HL-60 (cell line): ENCODE measurements at regions not wholly inside any gene's neighbourhood (a gene's known extent, or its start where the extent isn't known, plus 50 kb on each side); places are given as distances from the start of the nearest gene placed in this dataset.

Source experiments
- DNase-seq, 2 experiments: peaks; one replicate each; pipeline ENCODE4 v3.0.0-alpha.2; 2010 to 2020; ENCODE audit warnings: low read depth in 1 of 2, low spot score in 1 of 2
- H3K27ac ChIP-seq: fragments of 250-450 bp; sonication (Bioruptor Pico); replicated peaks from 2 replicates; pipeline ENCODE4 v1.5.1; 2020; ENCODE audit warnings: mild to moderate bottlenecking, moderate library complexity
- H3K27me3 ChIP-seq: fragments of 250-450 bp; sonication (Bioruptor Pico); 2 replicates; pipeline ENCODE4 v1.5.1; 2021; ENCODE audit warnings: mild to moderate bottlenecking, moderate library complexity; ENCODE audit not compliant: insufficient read depth, poor library complexity, severe bottlenecking
- H3K4me3 ChIP-seq: replicated peaks from 2 replicates; pipeline ENCODE4 v1.5.1; 2011; ENCODE audit warnings: mild to moderate bottlenecking, control low read depth, low read length; ENCODE audit not compliant: insufficient read depth
- GABPA ChIP-seq: IDR thresholded peaks from 2 replicates; pipeline ENCODE4 v1.6.1; 2012; ENCODE audit warnings: low read depth
- POLR2AphosphoS5 ChIP-seq: IDR thresholded peaks from 2 replicates; pipeline ENCODE4 v1.6.1; 2012; ENCODE audit warnings: low read depth
- SPI1 ChIP-seq: IDR thresholded peaks from 2 replicates; pipeline ENCODE4 v1.6.1; 2012; ENCODE audit warnings: low read depth, mild to moderate bottlenecking, borderline replicate concordance
- TF ChIP-seq, protein P1 (sequence below): IDR thresholded peaks from one replicate; pipeline ENCODE4 v1.5.1; 2011; ENCODE audit warnings: low read length, control low read depth, inconsistent platforms; ENCODE audit not compliant: insufficient read depth
- TF ChIP-seq, protein P2 (sequence below): IDR thresholded peaks from 2 replicates; pipeline ENCODE4 v1.6.1; 2012; ENCODE audit warnings: low read depth; ENCODE audit not compliant: insufficient replicate concordance

DNA sequence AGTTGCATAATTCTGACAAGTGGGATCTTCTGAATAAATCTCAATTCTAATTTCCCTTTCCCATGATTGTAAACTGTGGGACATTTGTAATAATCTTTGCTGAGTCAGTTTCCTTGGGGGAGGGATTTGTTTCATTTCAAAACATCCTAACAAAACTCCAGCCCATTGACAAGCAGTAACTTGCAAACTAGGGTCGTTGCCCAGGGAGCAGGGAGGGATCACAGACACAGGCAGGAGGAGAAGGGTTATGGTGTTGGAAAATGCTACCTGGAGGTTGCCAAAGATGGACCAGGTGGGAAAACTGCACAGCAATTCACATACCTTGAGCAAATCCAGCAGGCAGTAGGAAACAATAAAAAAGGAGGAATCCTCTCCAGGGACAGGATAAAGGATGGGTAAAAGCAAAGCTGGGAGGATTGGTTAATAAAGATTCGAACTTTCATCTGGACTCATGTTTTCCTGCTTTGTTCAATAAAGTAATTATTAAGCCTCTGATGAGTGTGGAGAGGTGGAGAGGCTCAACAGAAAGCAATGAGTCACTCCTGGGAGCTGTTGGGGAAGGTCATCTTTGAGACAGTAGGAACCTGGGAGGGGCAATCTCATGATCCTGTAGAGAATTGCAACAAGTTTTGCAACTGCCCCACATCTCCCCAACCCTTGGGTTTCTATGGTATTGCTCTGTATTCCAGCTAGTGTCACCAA lies 87.3 kb upstream of the AKIRIN2 start:
- Histone ChIP-seq H3K27ac (no peak overlapping the region; the same call in 1 of the 2 replicates), H3K4me3 (no peak overlapping the region), H3K27me3 (no peaks in the 10 kb centered on the region)
- DNase-seq, result peak; percentile 50 to 74
- no peak for TF ChIP-seq GABPA
- no peak for TF ChIP-seq POLR2AphosphoS5
- TF ChIP-seq, protein P1, sequence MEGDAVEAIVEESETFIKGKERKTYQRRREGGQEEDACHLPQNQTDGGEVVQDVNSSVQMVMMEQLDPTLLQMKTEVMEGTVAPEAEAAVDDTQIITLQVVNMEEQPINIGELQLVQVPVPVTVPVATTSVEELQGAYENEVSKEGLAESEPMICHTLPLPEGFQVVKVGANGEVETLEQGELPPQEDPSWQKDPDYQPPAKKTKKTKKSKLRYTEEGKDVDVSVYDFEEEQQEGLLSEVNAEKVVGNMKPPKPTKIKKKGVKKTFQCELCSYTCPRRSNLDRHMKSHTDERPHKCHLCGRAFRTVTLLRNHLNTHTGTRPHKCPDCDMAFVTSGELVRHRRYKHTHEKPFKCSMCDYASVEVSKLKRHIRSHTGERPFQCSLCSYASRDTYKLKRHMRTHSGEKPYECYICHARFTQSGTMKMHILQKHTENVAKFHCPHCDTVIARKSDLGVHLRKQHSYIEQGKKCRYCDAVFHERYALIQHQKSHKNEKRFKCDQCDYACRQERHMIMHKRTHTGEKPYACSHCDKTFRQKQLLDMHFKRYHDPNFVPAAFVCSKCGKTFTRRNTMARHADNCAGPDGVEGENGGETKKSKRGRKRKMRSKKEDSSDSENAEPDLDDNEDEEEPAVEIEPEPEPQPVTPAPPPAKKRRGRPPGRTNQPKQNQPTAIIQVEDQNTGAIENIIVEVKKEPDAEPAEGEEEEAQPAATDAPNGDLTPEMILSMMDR, result no peak
- TF ChIP-seq SPI1, result no peak

DNA sequence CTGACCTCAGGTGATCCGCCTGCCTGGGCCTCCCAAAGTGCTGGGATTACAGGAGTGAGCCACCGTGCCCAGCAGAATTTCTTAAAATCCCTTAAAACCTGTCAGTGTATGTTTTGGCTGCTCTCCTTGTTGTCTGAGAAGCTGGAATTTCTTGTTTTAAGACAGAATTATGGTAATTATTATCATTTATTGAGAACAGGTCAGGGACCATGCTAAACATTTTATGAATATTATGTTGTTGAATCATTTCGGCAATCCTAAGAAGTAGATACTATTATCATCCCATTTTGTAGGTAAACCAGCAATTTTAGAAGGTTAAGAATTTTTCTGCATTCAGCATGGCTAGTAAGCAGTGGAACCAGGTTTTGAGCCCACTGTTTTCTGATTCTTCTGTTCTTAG lies 86.1 kb upstream of the AKIRIN2 start:
- Histone ChIP-seq H3K27ac (no peak overlapping the region), H3K27me3 (no peaks in the 10 kb centered on the region), H3K4me3 (no peak overlapping the region)
- DNase-seq, result no peak
- no peak for TF ChIP-seq POLR2AphosphoS5
- no peak for TF ChIP-seq GABPA
- no peak for TF ChIP-seq SPI1
- TF ChIP-seq, protein P2, sequence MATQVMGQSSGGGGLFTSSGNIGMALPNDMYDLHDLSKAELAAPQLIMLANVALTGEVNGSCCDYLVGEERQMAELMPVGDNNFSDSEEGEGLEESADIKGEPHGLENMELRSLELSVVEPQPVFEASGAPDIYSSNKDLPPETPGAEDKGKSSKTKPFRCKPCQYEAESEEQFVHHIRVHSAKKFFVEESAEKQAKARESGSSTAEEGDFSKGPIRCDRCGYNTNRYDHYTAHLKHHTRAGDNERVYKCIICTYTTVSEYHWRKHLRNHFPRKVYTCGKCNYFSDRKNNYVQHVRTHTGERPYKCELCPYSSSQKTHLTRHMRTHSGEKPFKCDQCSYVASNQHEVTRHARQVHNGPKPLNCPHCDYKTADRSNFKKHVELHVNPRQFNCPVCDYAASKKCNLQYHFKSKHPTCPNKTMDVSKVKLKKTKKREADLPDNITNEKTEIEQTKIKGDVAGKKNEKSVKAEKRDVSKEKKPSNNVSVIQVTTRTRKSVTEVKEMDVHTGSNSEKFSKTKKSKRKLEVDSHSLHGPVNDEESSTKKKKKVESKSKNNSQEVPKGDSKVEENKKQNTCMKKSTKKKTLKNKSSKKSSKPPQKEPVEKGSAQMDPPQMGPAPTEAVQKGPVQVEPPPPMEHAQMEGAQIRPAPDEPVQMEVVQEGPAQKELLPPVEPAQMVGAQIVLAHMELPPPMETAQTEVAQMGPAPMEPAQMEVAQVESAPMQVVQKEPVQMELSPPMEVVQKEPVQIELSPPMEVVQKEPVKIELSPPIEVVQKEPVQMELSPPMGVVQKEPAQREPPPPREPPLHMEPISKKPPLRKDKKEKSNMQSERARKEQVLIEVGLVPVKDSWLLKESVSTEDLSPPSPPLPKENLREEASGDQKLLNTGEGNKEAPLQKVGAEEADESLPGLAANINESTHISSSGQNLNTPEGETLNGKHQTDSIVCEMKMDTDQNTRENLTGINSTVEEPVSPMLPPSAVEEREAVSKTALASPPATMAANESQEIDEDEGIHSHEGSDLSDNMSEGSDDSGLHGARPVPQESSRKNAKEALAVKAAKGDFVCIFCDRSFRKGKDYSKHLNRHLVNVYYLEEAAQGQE, result no peak
- TF ChIP-seq, protein P1, result no peak

DNA sequence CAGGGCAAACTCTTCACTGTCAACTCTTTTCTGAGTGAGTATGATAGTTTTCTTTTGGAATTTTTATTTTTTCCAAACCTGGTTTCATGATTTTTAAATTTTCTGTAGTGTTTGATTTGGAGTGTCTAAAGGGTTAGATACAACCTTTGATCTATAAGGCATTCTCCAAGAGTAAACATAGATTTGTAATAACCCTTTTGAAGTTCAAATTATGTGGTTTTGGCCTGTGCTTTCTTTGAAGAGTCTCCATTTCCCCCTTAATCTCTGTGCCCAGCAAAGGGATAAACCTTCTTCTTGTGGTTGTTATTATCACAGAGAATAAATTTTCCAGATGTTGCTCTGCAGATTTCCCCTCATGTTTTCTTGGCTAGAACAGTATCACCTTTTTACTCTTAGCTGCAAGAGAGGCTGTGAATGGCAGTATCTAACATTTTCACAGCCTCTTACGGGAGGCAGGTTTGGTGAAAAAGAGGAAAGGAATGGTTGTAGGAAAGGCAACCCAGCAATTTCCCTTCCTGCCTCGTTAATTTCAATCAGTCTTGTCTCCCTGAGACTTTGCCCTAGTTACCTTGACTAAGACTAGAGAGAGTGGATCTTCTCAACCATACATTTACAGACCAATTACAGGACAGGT lies 83.3 kb upstream of the AKIRIN2 start:
- Histone ChIP-seq H3K27me3 (no peaks in the 10 kb centered on the region), H3K4me3 (no peak overlapping the region), H3K27ac (no peak overlapping the region)
- no peak for DNase-seq
- TF ChIP-seq GABPA (no peak), POLR2AphosphoS5 (no peak), SPI1 (no peak)
- TF ChIP-seq, protein P2, result no peak
- TF ChIP-seq, protein P1, result no peak
